GM18505 (cell line): ENCODE measurements at regions not wholly inside any gene's neighbourhood (a gene's known extent, or its start where the extent isn't known, plus 50 kb on each side); places are given as distances from the start of the nearest gene placed in this dataset.

Experiments used
- ATAC-seq: cut with Tn5 transposase; IDR thresholded peaks from one replicate; pipeline ENCODE4 v1.9.1; 2021; ENCODE audit not compliant: unreplicated experiment
- POLR2A ChIP-seq: IDR thresholded peaks from 4 replicates; pipeline ENCODE4 v1.6.1; 2011; ENCODE audit warnings: borderline replicate concordance; ENCODE audit not compliant: insufficient read depth, insufficient read length; ENCODE audit errors: extremely low read depth

GRCh38 chr11:26076233-26076990 lies 255.5 kb upstream of the ANO3 start:
- no peak for TF ChIP-seq POLR2A
- no peak for ATAC-seq

GRCh38 chr11:26078231-26078821 lies 253.6 kb upstream of the ANO3 start:
- peak; percentile 56 for ATAC-seq
- TF ChIP-seq POLR2A: no peak

- no peak for ATAC-seq
Observed at GRCh38 chr11:26084313-26084712, 247.6 kb upstream of the ANO3 start.

GRCh38 chr11:26086028-26086427 lies 245.9 kb upstream of the ANO3 start:
- TF ChIP-seq POLR2A: no peak
- ATAC-seq: no peak

More at GRCh38 chr11:26084313-26084712, 247.6 kb upstream of the ANO3 start:
- TF ChIP-seq POLR2A: no peak

- peak; percentile 94 for ATAC-seq
- peak; percentile 20 for TF ChIP-seq POLR2A
Observed at GRCh38 chr11:26087120-26087935, 244.6 kb upstream of the ANO3 start.

- no peak for ATAC-seq
- TF ChIP-seq POLR2A: no peak
Observed at GRCh38 chr11:26088391-26088790, 243.5 kb upstream of the ANO3 start.

- no peak for TF ChIP-seq POLR2A
- no peak for ATAC-seq
Observed at GRCh38 chr11:26090651-26091050, 241.3 kb upstream of the ANO3 start.

- no peak for TF ChIP-seq POLR2A
- ATAC-seq: no peak
Observed at GRCh38 chr11:26093206-26093605, 238.7 kb upstream of the ANO3 start.

GRCh38 chr11:26095340-26095739 lies 236.6 kb upstream of the ANO3 start:
- no peak for ATAC-seq
- TF ChIP-seq POLR2A: no peak

GRCh38 chr11:26096451-26096850 lies 235.5 kb upstream of the ANO3 start:
- TF ChIP-seq POLR2A: no peak
- ATAC-seq: no peak

- no peak for TF ChIP-seq POLR2A
Observed at GRCh38 chr11:26102325-26102724, 229.6 kb upstream of the ANO3 start.

GRCh38 chr11:26105762-26106423 lies 226.0 kb upstream of the ANO3 start:
- no peak for ATAC-seq
- no peak for TF ChIP-seq POLR2A

More at GRCh38 chr11:26102325-26102724, 229.6 kb upstream of the ANO3 start:
- no peak for ATAC-seq

GRCh38 chr11:26106726-26107125 lies 225.2 kb upstream of the ANO3 start:
- no peak for ATAC-seq

More at GRCh38 chr11:26106726-26107125, 225.2 kb upstream of the ANO3 start:
- no peak for TF ChIP-seq POLR2A
